Bronchial epithelial cell (primary cell): ENCODE measurements at regions not wholly inside any gene's neighbourhood (a gene's known extent, or its start where the extent isn't known, plus 50 kb on each side); places are given as distances from the start of the nearest gene placed in this dataset.

Experiments used
- DNase-seq: peaks from one replicate; pipeline ENCODE4 v3.0.0-alpha.2; 2010; ENCODE audit warnings: low read depth
- FAIRE-seq: peaks from 2 replicates; lab custom pipeline; 2011; peaks lifted over from hg19 to GRCh38; lab: Jason Lieb, UNC
- H3K27me3 ChIP-seq: 2 replicates; pipeline ENCODE4 v1.5.1; 2011; ENCODE audit warnings: low read length; ENCODE audit not compliant: control insufficient read depth, insufficient read depth
- H3K36me3 ChIP-seq: 2 replicates; pipeline ENCODE4 v1.5.1; 2011; ENCODE audit warnings: low read length; ENCODE audit not compliant: control insufficient read depth, insufficient read depth
- H3K4me3 ChIP-seq: 2 replicates; pipeline ENCODE4 v1.5.1; 2011; ENCODE audit warnings: mild to moderate bottlenecking, low read depth, low read length, control low read depth
- CTCF ChIP-seq: IDR thresholded peaks from 2 replicates; pipeline ENCODE4 v1.5.1; 2011; ENCODE audit warnings: mild to moderate bottlenecking, moderate library complexity, low read length, control low read depth, inconsistent platforms; ENCODE audit not compliant: insufficient read depth, severe bottlenecking

- Histone ChIP-seq H3K36me3 (no peaks in the 10 kb centered on the region), H3K27me3 (no peaks in the 10 kb centered on the region), H3K4me3 (no peak overlapping the region)
- FAIRE-seq (no peak), DNase-seq (no peak)
- no peak for TF ChIP-seq CTCF
Measured at GRCh38 chr11:23520226-23520960, 660.1 kb upstream of the CCDC179 start.

- H3K27me3 ChIP-seq = no peaks in the 10 kb centered on the region
- DNase-seq (no peak), FAIRE-seq (no peak)
- no peak for TF ChIP-seq CTCF
- H3K36me3 ChIP-seq = no peaks in the 10 kb centered on the region
- H3K4me3 ChIP-seq = no peak overlapping the region
Measured at GRCh38 chr11:23536907-23537306, 676.6 kb upstream of the CCDC179 start.

GRCh38 chr11:23539556-23539955 lies 679.3 kb upstream of the CCDC179 start:
- H3K27me3 ChIP-seq = no peaks in the 10 kb centered on the region
- FAIRE-seq (no peak), DNase-seq (no peak)
- no peak overlapping the region for H3K4me3 ChIP-seq
- TF ChIP-seq CTCF = no peak
- no peaks in the 10 kb centered on the region for H3K36me3 ChIP-seq

- FAIRE-seq (no peak), DNase-seq (peak; percentile 68)
- TF ChIP-seq CTCF = peak; percentile 81
- Histone ChIP-seq H3K36me3 (no peaks in the 10 kb centered on the region), H3K4me3 (no peak overlapping the region), H3K27me3 (no peaks in the 10 kb centered on the region)
Measured at GRCh38 chr11:23540101-23540561, 679.9 kb upstream of the CCDC179 start.

GRCh38 chr11:23542189-23542588 lies 681.9 kb upstream of the CCDC179 start:
- H3K36me3 ChIP-seq = no peaks in the 10 kb centered on the region
- FAIRE-seq (no peak), DNase-seq (no peak)
- no peaks in the 10 kb centered on the region for H3K27me3 ChIP-seq
- TF ChIP-seq CTCF = no peak
- no peak overlapping the region for H3K4me3 ChIP-seq

- Histone ChIP-seq H3K4me3 (no peak overlapping the region), H3K36me3 (no peaks in the 10 kb centered on the region), H3K27me3 (no peaks in the 10 kb centered on the region)
- no peak for DNase-seq
- TF ChIP-seq CTCF = no peak
- no peak for FAIRE-seq
Measured at GRCh38 chr11:23542816-23543215, 682.5 kb upstream of the CCDC179 start.
